ENCODE measurements at regions not wholly inside any gene's neighbourhood (a gene's known extent, or its start where the extent isn't known, plus 50 kb on each side); places are given as distances from the start of the nearest gene placed in this dataset.

DNA sequence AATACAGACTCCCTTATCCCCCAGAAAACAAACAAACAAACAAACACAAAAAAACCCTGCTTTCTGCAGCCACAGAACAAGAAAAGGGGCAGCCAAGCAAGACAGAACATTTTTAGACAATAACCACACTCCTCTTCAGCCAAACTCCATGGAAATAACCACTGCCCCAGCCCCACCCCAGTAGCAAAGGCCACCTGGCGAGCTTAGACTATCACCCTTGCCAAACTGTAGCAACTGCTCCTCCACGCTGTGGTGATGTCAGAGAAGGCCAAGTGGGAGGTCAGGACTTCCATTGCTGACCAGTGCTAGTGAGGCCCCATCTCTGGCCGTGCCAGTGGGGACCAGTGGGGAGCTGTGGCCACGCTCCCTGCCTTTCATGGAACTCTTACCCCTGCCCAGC lies 60.3 kb upstream of the CHRNA7 start:
- DNase-seq (ENCODE audit: low read depth), result no peak

DNA sequence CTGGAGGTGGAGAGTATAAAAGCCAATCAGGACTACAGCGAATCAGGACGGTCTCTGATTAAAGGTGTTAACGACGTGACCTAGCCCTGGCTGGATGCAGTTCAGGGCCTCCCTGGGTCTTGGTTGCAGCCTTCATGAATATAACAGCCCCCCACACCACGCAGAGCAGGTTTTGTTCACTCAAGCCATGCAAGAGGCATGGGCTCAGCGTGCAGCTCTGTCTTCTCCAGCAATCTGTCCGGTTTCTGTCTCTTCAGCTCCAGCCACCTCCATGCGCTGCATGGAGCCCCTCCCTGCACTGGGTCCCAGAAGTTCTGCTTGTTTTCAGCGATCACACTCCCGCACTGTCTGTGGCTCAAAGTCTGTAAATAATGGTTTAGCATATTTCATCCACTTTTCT lies 57.1 kb upstream of the CHRNA7 start:
- DNase-seq (ENCODE audit: low read depth), result no peak

DNA sequence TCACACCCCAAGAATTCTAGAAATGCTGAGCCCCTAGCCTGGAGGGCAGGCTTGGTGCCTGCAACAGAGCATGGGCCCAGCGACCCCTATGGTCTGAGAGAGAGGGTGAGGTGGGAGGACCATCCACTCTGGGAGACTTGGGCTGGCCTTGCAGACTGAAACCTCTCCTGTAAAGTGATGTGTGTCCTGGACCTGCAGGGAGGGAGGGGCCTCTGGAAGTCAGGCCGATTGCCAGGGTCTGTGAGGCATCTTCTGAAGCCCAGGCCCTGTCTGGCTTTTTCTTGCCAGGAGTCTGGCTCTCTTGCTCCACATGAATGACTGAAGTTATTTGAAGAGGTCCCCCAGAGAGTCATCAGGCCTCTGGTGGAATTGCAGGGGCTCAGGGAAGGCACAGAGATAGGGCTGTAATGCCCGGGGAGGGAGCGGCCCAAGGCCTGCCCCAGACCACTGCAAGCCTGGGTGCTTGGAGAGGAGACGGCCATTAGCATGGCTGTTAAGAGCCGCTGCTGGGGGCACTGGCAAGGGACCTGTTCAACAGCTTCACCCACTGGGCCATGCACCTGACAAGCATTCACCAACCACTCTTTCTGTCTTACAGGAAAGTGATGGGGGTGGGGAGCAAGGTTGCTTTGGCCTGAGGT lies 56.0 kb upstream of the CHRNA7 start:
- no peak for DNase-seq (ENCODE audit: low read depth)

DNA sequence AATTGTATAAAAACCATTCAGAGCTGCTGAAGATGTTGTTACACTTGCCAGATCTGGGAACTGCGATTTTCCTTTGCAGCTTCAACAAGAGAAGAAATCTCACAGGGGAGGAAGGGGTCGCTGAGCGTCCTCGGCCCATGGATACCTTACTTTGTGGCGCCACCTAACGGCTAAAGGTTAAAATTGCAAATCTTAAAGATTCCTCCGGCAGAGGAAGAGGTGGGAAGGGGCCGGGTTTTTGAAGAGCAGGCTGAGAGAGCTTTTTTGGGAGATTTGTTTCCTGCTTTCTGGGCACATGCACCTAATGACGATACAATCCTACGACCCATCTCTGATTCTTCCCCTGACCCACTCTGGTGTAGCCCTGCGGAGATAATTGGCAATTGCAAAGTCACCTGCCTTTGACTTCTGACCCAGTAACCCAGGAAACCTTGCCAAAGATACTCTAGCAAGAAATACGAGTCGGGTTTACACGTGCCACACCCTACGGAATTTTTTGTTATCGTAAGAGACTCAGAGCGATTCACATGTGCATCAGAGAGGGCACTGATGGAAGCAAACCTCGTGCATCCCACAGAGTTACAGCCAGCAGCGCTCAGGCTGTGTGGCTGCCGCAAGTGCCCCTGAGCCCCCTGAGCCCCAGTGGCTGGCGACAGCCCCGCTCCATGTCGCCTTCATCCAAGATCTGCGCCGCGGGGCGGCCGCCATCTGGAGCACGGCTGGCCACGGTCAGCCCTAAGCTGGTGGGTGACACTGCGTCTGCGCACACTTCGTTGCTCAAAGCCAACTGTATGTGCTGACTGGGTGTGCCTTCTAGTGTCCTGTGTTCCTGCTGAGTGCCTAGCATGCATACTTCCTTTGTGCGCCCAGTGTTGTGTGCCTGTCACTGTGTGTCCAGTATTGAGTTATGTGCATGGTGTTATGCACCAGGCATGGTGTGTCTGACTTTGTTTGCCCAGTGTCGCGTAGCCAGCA lies 55.2 kb upstream of the CHRNA7 start:
- peak; percentile 2 for DNase-seq (ENCODE audit: low read depth)

DNA sequence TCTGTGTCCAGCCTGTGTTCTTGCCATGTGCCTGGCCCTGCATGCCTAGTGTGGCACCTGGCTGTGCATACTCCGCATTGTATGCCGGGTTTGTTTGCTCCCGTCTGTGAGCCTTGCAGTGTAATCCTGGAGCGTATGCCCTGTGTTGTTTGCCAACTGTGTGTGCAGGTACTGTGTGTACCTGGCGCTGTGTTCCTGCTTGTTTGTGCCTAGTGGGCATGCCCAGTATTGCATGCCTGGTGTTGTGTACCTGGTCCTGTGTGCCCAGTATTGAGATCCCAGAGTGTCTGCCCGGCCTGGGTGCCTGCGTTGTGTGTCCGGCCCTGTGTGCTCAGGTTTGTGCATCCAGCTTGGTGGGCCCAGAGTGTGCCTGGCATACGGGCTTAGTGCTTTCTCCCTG lies 54.5 kb upstream of the CHRNA7 start:
- DNase-seq (ENCODE audit: low read depth), result no peak

DNA sequence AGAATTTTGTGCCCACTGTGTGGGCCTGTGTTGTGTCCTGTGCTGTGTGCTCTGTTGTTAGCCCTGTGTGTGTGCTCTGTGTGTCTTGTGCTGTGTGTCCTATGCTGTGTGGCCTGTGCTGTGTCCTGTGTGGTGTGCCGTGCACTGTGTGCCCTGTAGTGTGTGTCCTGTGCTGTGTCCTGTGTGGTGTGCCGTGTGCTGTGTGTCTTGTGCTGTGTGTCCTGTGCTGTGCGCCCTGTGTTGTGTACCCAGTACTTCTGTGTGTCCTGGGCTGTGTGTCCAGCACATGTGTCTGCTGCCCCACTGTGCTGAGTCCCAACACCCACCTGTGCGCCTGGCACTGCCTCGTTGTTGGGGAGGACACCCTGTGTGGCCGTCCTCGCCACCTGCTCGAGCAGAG lies 53.2 kb upstream of the CHRNA7 start:
- no peak for DNase-seq (ENCODE audit: low read depth)

DNA sequence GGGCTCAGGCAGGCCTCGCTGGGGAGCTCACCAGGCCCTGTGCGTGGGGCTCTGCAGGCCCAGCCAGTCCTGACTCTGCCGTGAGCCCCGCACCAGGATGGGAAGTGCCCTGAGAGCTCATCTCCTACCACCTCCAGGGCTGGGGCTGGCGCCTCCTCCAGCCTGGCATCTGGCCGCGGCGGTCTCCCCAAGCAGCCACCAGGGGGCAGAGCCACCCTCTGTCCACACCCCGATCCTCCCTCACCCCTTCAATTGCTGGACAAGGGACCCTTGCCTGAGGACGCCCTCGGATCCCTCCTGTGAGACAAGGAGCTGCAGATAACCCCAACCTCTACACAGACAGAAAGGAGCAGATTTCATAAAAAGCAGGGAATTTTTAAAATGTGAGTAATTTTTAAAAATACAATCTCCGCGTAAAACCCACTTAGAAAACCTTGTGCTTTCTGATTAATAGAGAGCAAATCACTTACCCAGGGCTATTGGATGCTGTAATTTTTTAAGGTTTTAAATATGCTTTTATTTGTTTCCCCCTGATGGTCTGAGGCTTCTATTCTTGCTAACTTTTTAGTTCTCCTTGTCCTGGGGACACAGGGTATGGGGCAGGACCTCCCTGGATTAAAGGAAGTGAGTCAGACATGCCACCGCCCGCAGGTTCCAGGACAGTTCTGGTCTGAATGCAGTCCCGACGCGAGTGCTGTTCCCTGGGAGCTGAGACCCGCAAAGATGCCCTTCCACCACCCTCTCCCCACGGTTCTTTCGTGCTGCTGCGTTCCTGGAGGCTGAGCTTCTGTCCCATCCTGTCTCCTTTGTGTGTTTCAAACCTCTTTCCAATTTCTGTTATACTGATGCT lies 52.3 kb upstream of the CHRNA7 start:
- DNase-seq (ENCODE audit: low read depth), result peak; percentile 9
